Activated CD8-positive, alpha-beta T cell treated with anti-CD3 and anti-CD28 coated beads, Interleukin-2, amount 10 ng/mL, durations not matched to agents 7 days and 5 days (primary cell): ENCODE measurements at regions not wholly inside any gene's neighbourhood (a gene's known extent, or its start where the extent isn't known, plus 50 kb on each side); places are given as distances from the start of the nearest gene placed in this dataset.
"Not testable (repeated sequence)": the region's sequence is repeated elsewhere in the genome, so short reads cannot be mapped to it uniquely, and the experiment has no call there.

Experiments used
- ATAC-seq: fragments of 150-1000 bp; cut with Tn5 transposase; one replicate; pipeline ENCODE4 v1.10.0; 2021; ENCODE audit warnings: moderate library complexity
- CTCF ChIA-PET: fragments of 350-600 bp; sonication (Branson Sonifier 250); formaldehyde crosslinking; loops from one replicate; lab custom pipeline; 2021; ENCODE audit warnings: antibody characterized with exemption; lab: Charles Lee
- POLR2A ChIA-PET: fragments of 350-600 bp; sonication (Branson Sonifier 250); formaldehyde crosslinking; loops from one replicate; lab custom pipeline; 2021; ENCODE audit warnings: antibody characterized with exemption; lab: Charles Lee
- DNase-seq: peaks from one replicate; pipeline ENCODE4 v3.0.0-alpha.2; 2020
- H3K27ac Mint-ChIP-seq: one replicate; pipeline ENCODE4 v1.8.0; 2021; ENCODE audit warnings: mild to moderate bottlenecking, mixed read lengths
- H3K27me3 Mint-ChIP-seq: one replicate; pipeline ENCODE4 v1.8.0; 2021; ENCODE audit warnings: low read depth, mixed read lengths
- H3K36me3 Mint-ChIP-seq: one replicate; pipeline ENCODE4 v1.8.0; 2021; ENCODE audit warnings: low read depth, mixed read lengths
- H3K4me1 Mint-ChIP-seq: one replicate; pipeline ENCODE4 v1.8.0; 2021; ENCODE audit warnings: low read depth, mixed read lengths
- H3K4me3 Mint-ChIP-seq: one replicate; pipeline ENCODE4 v1.8.0; 2021; ENCODE audit warnings: mild to moderate bottlenecking, mixed read lengths
- H3K9me3 Mint-ChIP-seq: one replicate; pipeline ENCODE4 v1.8.0; 2022; ENCODE audit warnings: mixed read lengths; ENCODE audit not compliant: insufficient read depth

DNA sequence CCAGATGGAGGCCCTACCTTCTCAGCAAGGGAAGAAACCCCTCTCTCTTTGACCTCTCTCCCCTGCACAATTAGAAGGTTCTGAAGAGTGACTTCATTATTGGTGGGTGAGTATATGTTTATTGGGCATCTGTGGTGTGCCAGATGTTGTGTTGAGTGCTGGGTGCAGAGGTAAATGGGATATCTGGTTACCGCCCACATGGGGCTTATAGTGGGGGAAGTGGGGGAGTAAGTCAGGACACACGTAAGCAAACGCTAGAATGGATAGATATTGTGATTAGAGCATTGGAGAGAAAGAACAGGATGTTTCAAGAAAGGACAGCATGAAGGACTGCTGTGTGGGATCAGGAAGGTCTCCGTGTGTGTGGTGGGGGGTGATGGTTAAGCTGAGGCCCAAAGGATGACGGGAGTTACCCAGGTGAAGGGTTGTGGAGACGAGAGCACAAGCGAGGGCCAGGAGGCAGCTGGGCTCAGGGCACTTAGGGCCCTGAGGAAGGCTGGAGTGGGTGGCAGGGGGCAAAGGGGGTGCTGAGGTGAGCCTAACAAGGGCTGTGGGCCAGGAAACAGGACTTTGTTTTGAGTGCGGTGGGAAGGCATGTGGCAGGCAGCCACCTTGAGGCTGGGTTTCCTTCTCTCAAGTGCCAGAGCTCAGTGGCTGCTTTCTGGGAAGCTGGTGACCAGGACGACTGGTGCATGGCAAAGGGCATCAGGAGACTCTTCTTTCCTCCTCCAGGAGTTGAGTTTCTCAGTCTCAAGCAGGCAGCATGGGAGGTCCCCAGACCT lies 299.9 kb downstream of the RPS24 start:
- Mint-ChIP-seq H3K36me3 (no peaks in the 10 kb centered on the region), H3K9me3 (no peaks in the 10 kb centered on the region), H3K27me3 (peaks cover 2% of the 10 kb centered on the region), H3K4me1 (no peaks in the 10 kb centered on the region), H3K4me3 (no peak overlapping the region), H3K27ac (no peak overlapping the region)
- DNase-seq: no peak
- ChIA-PET POLR2A (no interaction called here), CTCF (no interaction called here)
- ATAC-seq: no peak

DNA sequence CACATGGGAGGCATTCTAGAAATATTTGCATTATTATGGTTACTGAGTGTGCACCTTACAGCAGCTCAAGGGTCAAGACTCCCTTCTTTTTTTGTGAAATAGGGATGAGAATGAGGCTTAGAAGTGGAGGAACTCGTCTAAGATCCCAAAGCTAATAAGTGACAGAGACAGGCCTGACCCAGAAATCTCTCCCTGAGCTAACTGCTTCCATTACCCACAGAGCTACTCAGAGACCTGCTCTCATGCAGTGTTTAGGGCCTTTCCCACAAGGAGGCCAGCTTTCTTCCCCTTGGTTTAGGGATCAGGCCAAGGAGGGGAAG lies 301.7 kb downstream of the RPS24 start:
- no peaks in the 10 kb centered on the region for H3K9me3 Mint-ChIP-seq
- H3K4me3 Mint-ChIP-seq: no peak overlapping the region
- no peaks in the 10 kb centered on the region for H3K36me3 Mint-ChIP-seq
- H3K27ac Mint-ChIP-seq: no peak overlapping the region
- CTCF ChIA-PET: interaction anchor here (0.9 kb wide), 1 partner anchor 288 kb away, joined by 3 read pairs; no protein-coding TSS in a partner anchor
- H3K27me3 Mint-ChIP-seq: peaks cover 2% of the 10 kb centered on the region
- POLR2A ChIA-PET: no interaction called here
- no peak for DNase-seq
- no peak for ATAC-seq
- H3K4me1 Mint-ChIP-seq: no peaks in the 10 kb centered on the region

DNA sequence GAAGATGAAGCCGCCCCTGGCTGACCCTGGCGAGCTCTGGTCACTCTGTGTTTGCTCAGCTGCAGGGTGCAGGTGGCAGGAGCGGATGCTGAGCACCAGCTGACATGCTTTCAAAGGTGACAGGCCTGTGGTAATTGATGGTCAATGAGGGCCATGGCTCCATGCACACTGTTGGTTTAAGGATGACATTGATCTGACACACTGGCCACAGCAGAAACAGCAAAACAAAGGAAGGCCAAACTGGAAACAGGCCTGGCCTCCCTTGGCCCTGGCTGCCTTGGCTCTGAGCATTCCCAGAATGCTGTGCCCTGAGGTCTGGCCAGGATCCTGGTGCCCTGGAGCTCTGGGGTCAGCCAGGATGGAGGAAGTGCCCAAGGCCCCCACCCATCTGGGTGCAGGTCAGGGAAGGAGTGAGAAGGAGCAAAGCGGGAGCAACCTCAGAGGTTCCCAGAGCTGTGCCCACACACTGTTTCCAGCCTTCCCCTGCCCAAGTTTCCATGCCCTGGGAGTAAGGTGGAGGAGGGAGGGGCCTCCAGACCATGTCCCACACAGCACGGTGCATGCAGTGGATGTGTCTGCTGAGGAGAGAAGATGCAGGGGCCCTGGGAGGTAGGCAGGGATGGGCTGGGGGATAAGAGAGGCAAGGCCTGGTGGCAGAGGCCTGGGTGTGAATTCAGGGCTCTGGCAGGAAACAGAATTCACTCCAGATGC lies 302.2 kb downstream of the RPS24 start:
- Mint-ChIP-seq H3K27ac (no peak overlapping the region), H3K27me3 (no peaks in the 10 kb centered on the region), H3K4me1 (no peaks in the 10 kb centered on the region), H3K4me3 (no peak overlapping the region), H3K9me3 (no peaks in the 10 kb centered on the region), H3K36me3 (no peaks in the 10 kb centered on the region)
- ChIA-PET POLR2A (no interaction called here), CTCF (no interaction called here)
- no peak for DNase-seq
- ATAC-seq: no peak

DNA sequence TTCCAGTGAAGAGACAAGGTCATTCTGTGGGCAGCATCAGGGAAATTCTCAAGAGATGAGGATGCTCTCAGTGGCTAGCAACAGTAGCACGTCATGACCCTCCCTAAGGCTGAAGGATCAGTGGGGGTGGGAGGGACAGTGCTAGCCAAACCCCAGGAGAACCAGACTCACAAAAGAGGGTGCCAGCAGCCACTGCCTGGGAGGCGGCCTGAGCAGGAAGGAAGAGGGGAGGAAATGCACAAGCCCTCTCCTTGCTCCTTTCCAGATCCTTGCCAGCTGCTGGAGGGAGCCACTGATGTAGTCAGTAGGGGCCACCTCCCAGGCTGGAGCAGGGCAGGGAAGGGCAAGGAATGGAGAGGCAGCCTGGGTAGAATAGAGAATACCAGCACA lies 302.7 kb downstream of the RPS24 start:
- Mint-ChIP-seq H3K4me3 (no peak overlapping the region), H3K36me3 (no peaks in the 10 kb centered on the region), H3K4me1 (no peaks in the 10 kb centered on the region), H3K9me3 (no peaks in the 10 kb centered on the region), H3K27me3 (no peaks in the 10 kb centered on the region), H3K27ac (no peak overlapping the region)
- ATAC-seq: no peak
- DNase-seq: no peak
- ChIA-PET CTCF (no interaction called here), POLR2A (no interaction called here)

DNA sequence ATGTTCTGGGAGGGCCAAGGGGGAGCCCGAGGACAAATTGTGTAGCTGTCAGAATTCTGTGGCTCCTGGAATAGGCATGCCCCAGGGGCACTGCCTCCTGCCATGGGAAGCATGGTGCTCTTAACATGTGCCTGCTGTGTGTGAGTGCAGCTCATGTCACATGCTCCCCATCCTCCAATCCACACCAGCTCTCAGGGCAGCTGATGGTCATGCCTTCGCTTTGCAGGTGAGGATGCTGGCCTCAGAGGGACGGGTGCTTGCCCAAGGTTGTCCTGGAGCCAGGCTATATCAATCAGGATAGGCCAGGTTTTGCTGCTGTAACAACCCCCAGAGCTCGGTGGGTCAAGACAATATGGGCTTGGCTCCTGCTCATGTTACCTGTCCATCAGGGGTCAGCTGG lies 303.4 kb downstream of the RPS24 start:
- CTCF ChIA-PET: no interaction called here
- ATAC-seq: no peak
- Mint-ChIP-seq H3K36me3 (no peaks in the 10 kb centered on the region), H3K9me3 (no peaks in the 10 kb centered on the region), H3K4me1 (no peaks in the 10 kb centered on the region), H3K4me3 (no peak overlapping the region), H3K27me3 (peaks cover 2% of the 10 kb centered on the region), H3K27ac (no peak overlapping the region)
- DNase-seq: no peak
- POLR2A ChIA-PET: no interaction called here

DNA sequence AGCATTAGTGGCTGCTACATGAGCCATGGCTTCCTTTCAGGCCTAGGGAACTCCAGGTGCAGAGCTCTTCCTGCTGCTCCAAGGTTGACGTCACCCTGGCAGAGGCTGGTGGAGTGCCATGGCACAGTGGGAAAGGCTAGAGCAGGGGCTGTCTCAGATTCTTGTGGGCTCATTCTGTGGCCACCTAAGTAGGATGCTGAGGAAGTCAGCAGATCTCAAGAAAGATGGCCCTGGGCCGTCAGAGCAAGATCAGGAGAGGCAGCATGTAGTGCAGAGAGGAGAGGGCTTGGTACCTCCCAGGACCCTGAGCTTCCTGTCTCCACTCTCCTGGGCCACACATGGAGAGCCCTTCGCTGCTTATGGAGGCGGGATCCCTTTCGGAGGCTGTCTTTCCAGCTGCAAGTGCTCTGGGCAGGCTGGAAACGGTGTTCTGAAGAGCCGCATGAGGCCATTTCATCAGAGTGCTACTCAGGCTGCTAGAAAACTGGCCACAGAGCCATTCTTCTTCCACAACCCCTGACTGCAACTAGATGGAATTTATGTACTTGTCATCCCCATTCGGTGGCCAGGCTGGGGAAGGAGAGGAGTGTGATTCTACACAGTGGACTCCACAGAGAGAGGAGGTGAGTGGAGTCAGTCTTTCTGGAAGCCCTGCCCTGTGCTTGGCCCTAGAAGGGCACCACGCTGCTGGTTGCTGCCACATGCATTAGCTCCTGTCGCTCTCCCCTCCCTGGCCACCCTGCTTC lies 304.2 kb downstream of the RPS24 start:
- no peaks in the 10 kb centered on the region for H3K36me3 Mint-ChIP-seq
- DNase-seq (no peak), ATAC-seq (no peak)
- ChIA-PET POLR2A (no interaction called here), CTCF (no interaction called here)
- no peaks in the 10 kb centered on the region for H3K9me3 Mint-ChIP-seq
- H3K4me3 Mint-ChIP-seq: no peak overlapping the region
- H3K4me1 Mint-ChIP-seq: no peaks in the 10 kb centered on the region
- H3K27ac Mint-ChIP-seq: no peak overlapping the region
- peaks cover 2% of the 10 kb centered on the region for H3K27me3 Mint-ChIP-seq

DNA sequence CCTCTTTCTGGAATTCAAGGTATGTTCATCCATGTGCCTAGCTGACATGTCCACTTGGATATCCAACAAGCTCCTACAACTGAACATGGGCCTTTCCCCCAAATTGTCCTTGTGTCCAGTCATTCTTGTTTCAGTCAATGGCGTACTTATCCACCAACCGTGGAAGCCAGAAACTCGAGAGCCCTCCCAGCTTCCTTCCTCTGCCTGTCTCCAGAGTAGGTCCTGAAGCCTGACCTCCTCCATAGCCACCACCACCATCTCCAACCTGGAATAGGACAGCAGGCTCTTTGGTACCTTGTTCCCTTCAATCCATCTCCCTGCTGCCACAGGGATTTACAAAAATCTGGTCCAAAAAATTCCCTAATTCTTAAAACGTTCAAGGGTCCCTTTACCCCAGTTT lies 305.1 kb downstream of the RPS24 start:
- POLR2A ChIA-PET: no interaction called here
- no peak for DNase-seq
- CTCF ChIA-PET: no interaction called here
- H3K4me3 Mint-ChIP-seq: no peak overlapping the region
- H3K9me3 Mint-ChIP-seq: no peaks in the 10 kb centered on the region
- no peaks in the 10 kb centered on the region for H3K36me3 Mint-ChIP-seq
- H3K27ac Mint-ChIP-seq: no peak overlapping the region
- no peak for ATAC-seq
- H3K27me3 Mint-ChIP-seq: peaks cover 2% of the 10 kb centered on the region
- H3K4me1 Mint-ChIP-seq: no peaks in the 10 kb centered on the region

DNA sequence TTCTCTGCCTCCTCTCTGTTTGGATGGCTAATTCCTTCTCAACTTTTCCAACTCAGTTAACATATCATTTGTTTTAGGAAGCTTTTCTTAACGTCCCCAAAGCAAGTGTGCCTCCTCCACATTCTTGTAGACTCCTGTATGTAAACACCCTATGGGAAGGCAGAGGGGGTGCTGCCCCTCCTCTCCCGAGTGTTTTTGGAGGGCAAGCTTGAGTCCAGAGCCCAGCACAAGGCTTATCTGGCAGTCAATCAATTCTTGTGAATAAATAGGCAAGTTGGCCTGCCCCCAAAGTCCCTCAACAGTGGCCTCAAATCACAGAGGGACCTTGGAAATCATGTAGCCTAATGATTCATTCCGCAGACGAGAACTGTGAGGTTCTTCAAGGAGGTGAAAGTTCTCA lies 305.6 kb downstream of the RPS24 start:
- Mint-ChIP-seq H3K27me3 (peaks cover 4% of the 10 kb centered on the region), H3K4me1 (no peaks in the 10 kb centered on the region), H3K27ac (no peak overlapping the region), H3K36me3 (no peaks in the 10 kb centered on the region), H3K9me3 (no peaks in the 10 kb centered on the region), H3K4me3 (no peak overlapping the region)
- ATAC-seq (no peak), DNase-seq (no peak)
- ChIA-PET CTCF (no interaction called here), POLR2A (no interaction called here)

DNA sequence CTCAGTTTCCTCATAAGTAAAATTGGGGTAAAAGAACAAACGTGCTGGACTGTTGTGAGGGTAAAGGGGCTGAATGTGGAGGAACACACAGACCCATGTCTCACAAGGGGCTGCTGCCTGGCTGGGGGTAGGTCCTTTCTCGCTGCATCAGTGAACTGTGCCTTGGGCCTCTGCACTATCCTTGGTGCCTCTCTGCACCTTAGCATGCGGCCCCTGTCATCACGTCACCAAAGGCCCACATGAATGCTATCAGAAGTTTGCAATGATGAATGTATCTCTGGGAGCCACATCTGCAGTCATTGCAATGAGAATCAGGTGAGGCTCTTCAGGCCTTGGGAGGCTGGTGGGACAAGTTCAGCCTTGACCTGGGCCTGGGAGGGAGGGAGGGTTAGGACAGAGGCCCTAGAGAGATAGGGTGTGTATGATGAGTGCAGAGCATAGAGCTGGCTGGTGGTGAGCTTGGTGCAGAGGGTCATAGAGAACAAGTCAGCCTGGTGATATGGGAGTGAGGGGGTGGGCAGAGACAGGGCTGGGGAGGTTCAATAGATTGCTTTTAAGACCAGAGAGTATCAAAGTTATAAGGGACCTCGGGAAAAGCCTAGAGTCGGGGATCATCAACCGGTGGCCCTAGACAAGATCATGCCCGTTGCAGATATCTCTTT lies 308.4 kb downstream of the RPS24 start:
- DNase-seq: no peak
- no peak overlapping the region for H3K27ac Mint-ChIP-seq
- no peak for ATAC-seq
- H3K4me1 Mint-ChIP-seq: no peaks in the 10 kb centered on the region
- H3K36me3 Mint-ChIP-seq: no peaks in the 10 kb centered on the region
- no peak overlapping the region for H3K4me3 Mint-ChIP-seq
- CTCF ChIA-PET: no interaction called here
- POLR2A ChIA-PET: no interaction called here
- no peaks in the 10 kb centered on the region for H3K9me3 Mint-ChIP-seq
- peaks cover 12% of the 10 kb centered on the region for H3K27me3 Mint-ChIP-seq

DNA sequence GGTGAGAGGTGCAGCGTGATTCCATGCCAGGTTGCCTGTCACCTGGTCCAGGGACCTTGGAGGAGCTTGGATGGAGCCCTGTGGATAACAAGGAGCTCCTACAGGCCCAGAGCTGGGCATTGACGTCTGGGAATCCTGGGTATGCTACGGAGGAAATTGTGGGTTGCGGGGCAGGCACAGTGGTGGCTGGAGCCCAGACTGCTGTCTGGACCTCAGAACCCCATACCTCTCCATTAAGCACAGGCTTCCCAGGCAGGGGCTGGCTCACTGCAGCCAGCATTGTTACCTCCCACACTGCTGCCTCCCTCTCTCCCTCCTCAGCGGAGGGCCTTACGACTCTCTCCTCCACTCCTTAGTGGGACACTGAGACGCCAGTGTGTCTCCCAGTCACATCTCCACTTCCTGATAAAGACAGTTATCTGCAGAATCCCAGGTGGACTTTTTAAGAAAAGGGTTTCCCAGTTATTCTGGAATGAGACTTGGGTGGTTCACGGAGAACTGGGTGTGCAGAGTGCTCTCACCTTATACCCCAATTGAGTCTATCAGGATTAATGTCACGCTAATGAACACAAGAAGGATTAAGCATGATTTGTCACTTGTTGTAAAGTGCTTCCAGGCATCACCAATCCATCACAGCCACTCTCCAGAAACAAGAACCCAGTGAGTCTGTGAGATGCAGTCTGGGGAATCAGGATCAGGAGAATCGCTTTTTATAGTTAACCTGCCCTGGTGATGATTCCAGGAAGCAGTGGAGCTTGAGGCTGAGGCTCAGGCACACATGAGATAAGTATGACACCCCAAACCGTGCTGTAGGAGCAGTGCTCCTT lies 309.4 kb downstream of the RPS24 start:
- no peaks in the 10 kb centered on the region for H3K4me1 Mint-ChIP-seq
- CTCF ChIA-PET: no interaction called here
- DNase-seq (no peak), ATAC-seq (no peak)
- H3K36me3 Mint-ChIP-seq: no peaks in the 10 kb centered on the region
- POLR2A ChIA-PET: no interaction called here
- no peak overlapping the region for H3K4me3 Mint-ChIP-seq
- H3K27me3 Mint-ChIP-seq: peaks cover 12% of the 10 kb centered on the region
- no peak overlapping the region for H3K27ac Mint-ChIP-seq
- H3K9me3 Mint-ChIP-seq: no peaks in the 10 kb centered on the region

DNA sequence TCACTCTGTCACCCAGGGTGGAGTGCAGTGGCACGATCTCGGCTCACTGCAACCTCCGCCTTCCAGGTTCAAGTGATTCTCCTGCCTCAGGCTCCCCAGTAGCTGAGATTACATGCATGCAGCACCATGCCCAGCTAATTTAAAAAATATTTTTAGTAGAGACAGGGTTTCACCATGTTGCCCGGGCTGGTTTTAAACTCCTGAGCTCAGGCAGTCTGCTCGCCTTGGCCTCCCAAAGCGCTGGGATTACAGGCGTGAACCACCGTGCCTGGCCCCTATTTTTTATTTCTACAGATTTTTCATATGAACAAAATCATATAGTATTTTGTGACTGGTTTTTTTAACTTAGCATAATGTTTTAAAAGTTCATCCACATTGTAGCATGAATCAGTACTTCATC lies 310.6 kb downstream of the RPS24 start:
- H3K9me3 Mint-ChIP-seq, H3K36me3 Mint-ChIP-seq, POLR2A ChIA-PET, ATAC-seq, H3K4me1 Mint-ChIP-seq, H3K27ac Mint-ChIP-seq, CTCF ChIA-PET, H3K4me3 Mint-ChIP-seq, DNase-seq: not testable (repeated sequence)
- H3K27me3 Mint-ChIP-seq: peaks cover 12% of the 10 kb centered on the region
